HAP-1 (cell line): ENCODE measurements at regions not wholly inside any gene's neighbourhood (a gene's known extent, or its start where the extent isn't known, plus 50 kb on each side); places are given as distances from the start of the nearest gene placed in this dataset.

Experiments
- DNase-seq, 2 experiments: peaks; one replicate each; pipeline ENCODE4 v3.0.0-alpha.2; 2016 to 2020; ENCODE audit warnings: low spot score in 2 of 2
- H3K27me3 ChIP-seq: fragments of 250-450 bp; sonication (Bioruptor Pico); 2 replicates; pipeline ENCODE4 v1.5.1; 2020; ENCODE audit warnings: low read depth, mild to moderate bottlenecking, moderate library complexity
- H3K36me3 ChIP-seq: fragments of 250-450 bp; sonication (Bioruptor Pico); replicated peaks from 2 replicates; pipeline ENCODE4 v1.5.1; 2020; ENCODE audit warnings: mild to moderate bottlenecking
- H3K4me1 ChIP-seq: fragments of 250-450 bp; sonication (Bioruptor Pico); 2 replicates; pipeline ENCODE4 v1.5.1; 2020; ENCODE audit warnings: mild to moderate bottlenecking
- H3K4me3 ChIP-seq: fragments of 250-450 bp; sonication (Bioruptor Pico); 2 replicates; pipeline ENCODE4 v1.5.1; 2020; ENCODE audit warnings: mild to moderate bottlenecking, moderate library complexity
- H3K9me3 ChIP-seq: fragments of 250-450 bp; sonication (Bioruptor Pico); 2 replicates; pipeline ENCODE4 v1.5.1; 2020; ENCODE audit warnings: mild to moderate bottlenecking, moderate library complexity
- in situ Hi-C: fragments of 300-500 bp; cut with MboI; formaldehyde crosslinking; loops from 3 replicates; pipeline ENCODE4 v1.14.3; 2020; ENCODE audit warnings: low sequenced_read_pairs, inconsistent platforms, mixed read lengths

GRCh38 chr6:66814156-66814555 is 1107.1 kb upstream of the EYS start:
- Histone ChIP-seq H3K9me3 (no peaks in the 10 kb centered on the region), H3K4me3 (no peak overlapping the region), H3K4me1 (no peaks in the 10 kb centered on the region), H3K27me3 (no peaks in the 10 kb centered on the region), H3K36me3 (no peaks in the 10 kb centered on the region)
- DNase-seq = no peak
- in situ Hi-C loops = no loop called here

DNA sequence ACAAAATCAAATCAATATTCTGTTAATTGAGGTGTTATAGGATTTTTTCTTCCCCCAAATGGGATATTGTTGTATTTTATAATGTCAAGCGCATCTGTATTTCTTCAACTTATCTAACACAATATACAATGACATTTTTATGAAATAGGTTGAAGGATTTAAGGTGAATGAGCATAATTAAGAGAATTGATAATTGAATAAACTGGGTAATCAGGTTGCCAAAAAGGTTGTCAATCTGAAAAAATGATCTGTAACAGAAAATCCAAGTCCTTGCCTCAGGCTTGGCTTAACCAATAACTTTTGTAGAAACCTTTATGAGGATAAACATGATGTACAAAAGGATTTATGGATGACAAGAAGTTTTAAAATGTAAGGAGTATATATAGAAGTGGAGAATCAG is 1101.7 kb upstream of the EYS start:
- no peaks in the 10 kb centered on the region for H3K4me1 ChIP-seq
- no peak for DNase-seq
- no peaks in the 10 kb centered on the region for H3K9me3 ChIP-seq
- H3K4me3 ChIP-seq = no peak overlapping the region
- H3K27me3 ChIP-seq = no peaks in the 10 kb centered on the region
- in situ Hi-C loops = no loop called here
- H3K36me3 ChIP-seq = no peaks in the 10 kb centered on the region

- Histone ChIP-seq H3K27me3 (no peaks in the 10 kb centered on the region), H3K36me3 (no peaks in the 10 kb centered on the region), H3K4me1 (no peaks in the 10 kb centered on the region), H3K4me3 (no peak overlapping the region), H3K9me3 (no peaks in the 10 kb centered on the region)
- in situ Hi-C loops = no loop called here
- DNase-seq = no peak
These were observed 1090.0 kb upstream of the EYS start for GRCh38 chr6:66796987-66797386.

DNA sequence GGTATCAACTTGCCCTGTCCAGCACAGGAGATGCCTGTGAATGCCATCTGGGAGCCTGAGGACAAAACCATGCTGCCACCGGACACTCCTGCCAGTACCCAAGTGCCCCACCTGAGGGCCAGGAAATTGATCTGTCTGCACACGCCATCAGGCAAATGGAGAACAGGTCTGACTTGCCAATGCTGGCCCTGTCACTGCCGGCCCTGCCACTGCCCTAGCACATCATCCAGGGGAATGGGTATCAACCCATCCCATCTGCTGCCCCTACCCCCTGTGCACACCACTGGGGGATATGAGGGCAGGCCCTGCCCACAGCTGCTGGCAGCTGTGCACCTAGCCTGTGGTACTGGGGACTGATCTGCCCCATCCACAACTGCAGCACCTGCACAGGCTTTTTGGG is 1081.6 kb upstream of the EYS start:
- H3K4me1 ChIP-seq = no peaks in the 10 kb centered on the region
- in situ Hi-C loops = no loop called here
- H3K4me3 ChIP-seq = no peak overlapping the region
- DNase-seq = no peak
- no peaks in the 10 kb centered on the region for H3K36me3 ChIP-seq
- H3K9me3 ChIP-seq = no peaks in the 10 kb centered on the region
- H3K27me3 ChIP-seq = no peaks in the 10 kb centered on the region

DNA sequence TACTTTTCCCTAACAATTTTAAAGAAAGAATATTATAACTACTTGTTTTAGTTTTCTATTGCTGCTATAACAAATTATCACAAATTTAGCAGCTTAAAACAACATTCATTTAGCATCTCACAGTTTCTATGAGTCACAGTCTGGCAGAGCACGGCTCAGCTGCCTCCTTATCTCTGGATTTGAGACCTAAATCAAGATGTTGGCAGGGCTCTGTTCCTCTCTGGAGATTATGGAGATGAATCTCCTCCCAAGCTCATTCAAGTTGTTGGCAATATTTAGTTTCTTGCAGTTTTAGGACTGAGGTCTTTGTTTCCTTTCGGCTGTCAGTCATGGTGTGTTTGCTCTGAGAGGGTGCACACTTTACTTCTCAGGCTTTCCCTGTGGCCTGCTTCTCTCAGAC is 1065.8 kb upstream of the EYS start:
- Histone ChIP-seq H3K36me3 (no peaks in the 10 kb centered on the region), H3K4me1 (no peaks in the 10 kb centered on the region), H3K4me3 (no peak overlapping the region), H3K27me3 (no peaks in the 10 kb centered on the region), H3K9me3 (no peaks in the 10 kb centered on the region)
- in situ Hi-C loops = no loop called here
- no peak for DNase-seq

- DNase-seq = no peak
- no peaks in the 10 kb centered on the region for H3K9me3 ChIP-seq
- no peaks in the 10 kb centered on the region for H3K27me3 ChIP-seq
- H3K36me3 ChIP-seq = no peaks in the 10 kb centered on the region
- in situ Hi-C loops = no loop called here
- no peaks in the 10 kb centered on the region for H3K4me1 ChIP-seq
- H3K4me3 ChIP-seq = no peak overlapping the region
These were observed 1064.6 kb upstream of the EYS start for GRCh38 chr6:66771626-66772025.

DNA sequence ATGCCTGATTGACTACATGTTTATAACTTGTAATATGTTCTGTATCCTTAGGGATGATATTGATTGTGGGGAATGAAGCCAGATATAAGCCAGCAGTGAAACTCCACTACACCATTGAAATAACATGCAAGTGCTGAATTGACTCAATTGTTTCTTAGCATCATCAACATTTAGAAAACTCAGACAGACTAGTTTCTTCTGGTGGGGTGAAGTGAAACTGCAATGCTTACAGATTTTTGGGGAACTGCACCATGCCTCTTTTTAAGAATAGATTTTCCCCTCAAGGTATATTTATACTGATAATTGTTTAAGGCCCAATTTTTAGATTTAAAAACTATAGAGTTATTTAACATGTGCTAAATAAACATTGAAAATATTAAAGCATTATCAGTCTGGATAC is 1044.6 kb upstream of the EYS start:
- Histone ChIP-seq H3K4me3 (no peak overlapping the region), H3K4me1 (peaks cover 4% of the 10 kb centered on the region), H3K9me3 (no peaks in the 10 kb centered on the region), H3K36me3 (no peaks in the 10 kb centered on the region), H3K27me3 (no peaks in the 10 kb centered on the region)
- in situ Hi-C loops = no loop called here
- no peak for DNase-seq

- no peak for DNase-seq
- H3K9me3 ChIP-seq = no peaks in the 10 kb centered on the region
- H3K36me3 ChIP-seq = no peaks in the 10 kb centered on the region
- no peaks in the 10 kb centered on the region for H3K27me3 ChIP-seq
- in situ Hi-C loops = no loop called here
- H3K4me1 ChIP-seq = peaks cover 18% of the 10 kb centered on the region
- H3K4me3 ChIP-seq = no peak overlapping the region
These were observed 1033.3 kb upstream of the EYS start for GRCh38 chr6:66740346-66740745.

GRCh38 chr6:66735106-66735890 is 1028.3 kb upstream of the EYS start:
- Histone ChIP-seq H3K36me3 (no peaks in the 10 kb centered on the region), H3K9me3 (no peaks in the 10 kb centered on the region), H3K27me3 (no peaks in the 10 kb centered on the region), H3K4me3 (no peak overlapping the region), H3K4me1 (peaks cover 23% of the 10 kb centered on the region)
- in situ Hi-C loops = no loop called here
- DNase-seq = peak in 1 of 2 experiments; percentile 91

- in situ Hi-C loops = no loop called here
- H3K36me3 ChIP-seq = no peaks in the 10 kb centered on the region
- no peaks in the 10 kb centered on the region for H3K9me3 ChIP-seq
- H3K4me1 ChIP-seq = peaks cover 12% of the 10 kb centered on the region
- no peak for DNase-seq
- no peaks in the 10 kb centered on the region for H3K27me3 ChIP-seq
- H3K4me3 ChIP-seq = no peak overlapping the region
These were observed 1024.3 kb upstream of the EYS start for GRCh38 chr6:66731310-66731709.

- no peak for DNase-seq
- in situ Hi-C loops = no loop called here
- no peaks in the 10 kb centered on the region for H3K4me1 ChIP-seq
- no peaks in the 10 kb centered on the region for H3K9me3 ChIP-seq
- no peaks in the 10 kb centered on the region for H3K36me3 ChIP-seq
- no peaks in the 10 kb centered on the region for H3K27me3 ChIP-seq
- no peak overlapping the region for H3K4me3 ChIP-seq
These were observed 1018.6 kb upstream of the EYS start for GRCh38 chr6:66725670-66726069.

DNA sequence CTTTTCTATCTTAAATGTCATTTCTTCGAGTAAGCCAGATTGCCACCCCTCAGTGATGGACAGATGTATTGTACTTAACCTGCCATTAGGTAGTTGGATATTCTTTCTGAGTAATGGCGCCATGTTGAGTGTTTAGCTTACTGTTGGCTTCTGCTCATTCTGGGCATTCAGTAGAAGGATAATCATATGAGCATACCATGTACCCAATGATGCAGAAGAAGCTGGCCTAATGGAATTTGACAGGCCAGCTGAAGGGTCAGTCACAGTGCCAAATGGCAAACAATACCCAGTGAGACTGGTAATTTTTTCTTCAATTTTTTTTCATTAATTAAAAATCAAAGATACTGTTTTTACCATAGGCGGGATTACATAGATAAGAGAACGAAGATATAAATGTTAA is 1010.8 kb upstream of the EYS start:
- DNase-seq = no peak
- Histone ChIP-seq H3K9me3 (no peaks in the 10 kb centered on the region), H3K4me3 (no peak overlapping the region), H3K27me3 (no peaks in the 10 kb centered on the region), H3K36me3 (no peaks in the 10 kb centered on the region), H3K4me1 (no peaks in the 10 kb centered on the region)
- in situ Hi-C loops = no loop called here

DNA sequence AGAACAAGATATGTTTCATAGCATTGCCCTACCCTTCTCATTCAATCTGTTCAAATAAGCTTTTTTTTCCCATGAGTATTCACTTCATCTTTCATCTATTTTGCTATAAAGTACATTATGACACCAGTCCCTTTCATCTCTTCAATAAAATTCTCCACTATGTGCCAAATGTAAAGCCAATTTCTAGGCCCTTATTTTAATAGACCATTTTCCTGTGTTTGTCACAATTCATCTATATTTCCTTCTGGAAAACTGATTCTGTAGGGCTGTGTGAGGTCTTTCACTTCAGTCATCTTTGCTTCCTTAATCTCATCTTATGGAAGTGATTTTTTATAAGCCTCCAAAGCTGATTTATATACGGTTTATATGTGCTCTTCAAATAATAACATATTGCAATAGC is 992.4 kb upstream of the EYS start:
- in situ Hi-C loops = no loop called here

GRCh38 chr6:66689608-66690007 is 982.6 kb upstream of the EYS start:
- DNase-seq = no peak
- H3K9me3 ChIP-seq = no peaks in the 10 kb centered on the region; the same call in 1 of the 2 replicates
- no peaks in the 10 kb centered on the region for H3K4me1 ChIP-seq
- in situ Hi-C loops = no loop called here
- no peaks in the 10 kb centered on the region for H3K36me3 ChIP-seq
- no peaks in the 10 kb centered on the region for H3K27me3 ChIP-seq
- H3K4me3 ChIP-seq = no peak overlapping the region

More for the DNA sequence above, 992.4 kb upstream of the EYS start:
- Histone ChIP-seq H3K36me3 (no peaks in the 10 kb centered on the region), H3K9me3 (no peaks in the 10 kb centered on the region), H3K27me3 (no peaks in the 10 kb centered on the region), H3K4me3 (no peak overlapping the region), H3K4me1 (no peaks in the 10 kb centered on the region)
- no peak for DNase-seq

DNA sequence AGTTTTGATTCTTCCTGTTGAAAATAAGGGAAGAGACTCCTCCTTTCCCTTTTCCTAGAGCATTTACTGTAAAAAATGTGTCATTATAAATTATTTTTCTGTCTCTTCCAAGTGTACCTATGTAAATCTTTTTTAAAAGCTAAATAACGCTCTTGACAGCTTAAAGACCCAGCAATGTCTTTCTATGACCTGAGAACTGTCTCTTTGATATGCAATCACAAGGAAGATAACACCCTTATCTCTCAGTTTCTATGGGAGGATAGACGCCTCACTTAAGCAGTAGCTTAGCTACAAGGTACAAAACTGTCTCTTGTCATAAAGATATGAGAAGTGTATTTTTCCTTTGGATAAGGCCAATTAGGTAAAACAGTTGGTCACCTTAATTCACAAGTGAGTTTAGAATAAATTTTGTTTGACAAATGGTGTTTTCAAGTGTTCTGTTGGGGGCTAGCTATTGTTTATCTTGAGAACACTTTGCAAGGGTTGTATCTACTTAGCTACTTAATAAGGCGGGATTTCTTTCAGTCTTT is 980.6 kb upstream of the EYS start:
- H3K4me3 ChIP-seq = no peak overlapping the region
- no peak for DNase-seq
- H3K27me3 ChIP-seq = no peaks in the 10 kb centered on the region
- no peaks in the 10 kb centered on the region; the same call in none of the 2 replicates for H3K9me3 ChIP-seq
- in situ Hi-C loops = no loop called here
- no peaks in the 10 kb centered on the region for H3K4me1 ChIP-seq
- no peaks in the 10 kb centered on the region for H3K36me3 ChIP-seq
